ENCODE measurements at regions not wholly inside any gene's neighbourhood (a gene's known extent, or its start where the extent isn't known, plus 50 kb on each side); places are given as distances from the start of the nearest gene placed in this dataset.
"Not testable (repeated sequence)": the region's sequence is repeated elsewhere in the genome, so short reads cannot be mapped to it uniquely, and the experiment has no call there.

GRCh38 chrX:125108921-125109320 lies 210.8 kb upstream of the TEX13C start:
- TF ChIP-seq, protein P1, sequence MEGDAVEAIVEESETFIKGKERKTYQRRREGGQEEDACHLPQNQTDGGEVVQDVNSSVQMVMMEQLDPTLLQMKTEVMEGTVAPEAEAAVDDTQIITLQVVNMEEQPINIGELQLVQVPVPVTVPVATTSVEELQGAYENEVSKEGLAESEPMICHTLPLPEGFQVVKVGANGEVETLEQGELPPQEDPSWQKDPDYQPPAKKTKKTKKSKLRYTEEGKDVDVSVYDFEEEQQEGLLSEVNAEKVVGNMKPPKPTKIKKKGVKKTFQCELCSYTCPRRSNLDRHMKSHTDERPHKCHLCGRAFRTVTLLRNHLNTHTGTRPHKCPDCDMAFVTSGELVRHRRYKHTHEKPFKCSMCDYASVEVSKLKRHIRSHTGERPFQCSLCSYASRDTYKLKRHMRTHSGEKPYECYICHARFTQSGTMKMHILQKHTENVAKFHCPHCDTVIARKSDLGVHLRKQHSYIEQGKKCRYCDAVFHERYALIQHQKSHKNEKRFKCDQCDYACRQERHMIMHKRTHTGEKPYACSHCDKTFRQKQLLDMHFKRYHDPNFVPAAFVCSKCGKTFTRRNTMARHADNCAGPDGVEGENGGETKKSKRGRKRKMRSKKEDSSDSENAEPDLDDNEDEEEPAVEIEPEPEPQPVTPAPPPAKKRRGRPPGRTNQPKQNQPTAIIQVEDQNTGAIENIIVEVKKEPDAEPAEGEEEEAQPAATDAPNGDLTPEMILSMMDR (conservative IDR thresholded peaks at IDR 0.05), result no peak
- no peak overlapping the region for H3K27ac ChIP-seq

DNA sequence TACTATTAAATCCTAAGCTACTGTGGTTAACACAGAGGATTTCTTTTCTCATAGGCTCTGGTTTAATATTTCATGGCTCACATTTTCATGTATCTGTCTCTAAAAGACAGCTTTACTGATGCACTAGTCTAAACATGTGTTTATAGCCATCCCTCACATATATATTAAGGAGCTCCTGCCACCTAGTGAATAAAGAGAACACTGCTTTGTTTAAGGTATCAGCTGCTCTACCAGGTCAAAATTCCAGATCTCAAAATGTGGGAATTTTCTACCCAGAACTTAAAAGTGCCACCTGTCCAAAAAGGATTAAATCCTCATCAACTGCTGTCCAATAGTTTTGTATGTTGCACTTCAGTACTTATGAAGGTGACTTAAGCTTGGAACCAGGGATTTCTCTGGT lies 188.5 kb upstream of the TEX13C start:
- no peak overlapping the region for H3K27ac ChIP-seq
- TF ChIP-seq, protein P1 (conservative IDR thresholded peaks at IDR 0.05), result peak; percentile 37

DNA sequence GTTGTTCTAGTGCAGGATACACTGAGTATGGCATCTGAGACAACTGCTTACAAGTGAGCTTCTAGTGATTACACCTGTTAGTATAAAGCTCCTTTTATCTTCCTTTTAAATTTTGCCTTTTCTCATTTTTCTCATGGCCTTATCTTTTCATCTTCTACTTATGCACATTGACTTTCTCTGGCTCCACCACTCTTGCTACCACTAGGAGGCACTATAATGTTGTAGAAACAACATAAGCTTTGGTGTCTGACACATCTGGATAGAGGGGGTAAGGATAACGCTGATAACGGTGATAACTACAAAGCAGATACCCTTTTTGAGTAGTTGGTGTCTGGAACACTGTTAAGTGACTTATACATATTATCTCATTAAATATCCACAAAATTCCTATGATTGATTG lies 187.4 kb upstream of the TEX13C start:
- H3K27ac ChIP-seq, result no peak overlapping the region
- TF ChIP-seq, protein P1 (conservative IDR thresholded peaks at IDR 0.05), result no peak

DNA sequence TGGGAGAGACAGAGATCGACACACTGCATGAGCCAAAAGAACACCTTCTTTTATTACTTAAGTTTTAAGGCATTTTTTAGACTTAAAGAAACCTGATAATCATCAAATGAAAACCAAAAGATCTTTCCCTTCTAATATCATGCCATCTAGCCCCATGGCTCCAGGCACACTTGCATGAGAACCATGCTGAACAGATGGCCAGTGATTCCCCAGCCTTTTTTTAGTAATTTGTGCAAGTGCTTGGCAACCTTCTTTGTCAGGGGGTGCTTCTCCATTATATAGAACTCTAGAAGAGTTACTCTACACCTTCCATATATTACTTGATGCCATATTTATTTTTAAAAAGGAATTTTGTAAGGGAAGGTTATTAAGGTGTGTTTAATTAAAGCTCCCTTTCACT lies 182.2 kb upstream of the TEX13C start:
- no peak overlapping the region for H3K27ac ChIP-seq
- TF ChIP-seq, protein P1 (conservative IDR thresholded peaks at IDR 0.05), result no peak

GRCh38 chrX:125150231-125150630 lies 169.4 kb upstream of the TEX13C start:
- TF ChIP-seq, protein P1 (conservative IDR thresholded peaks at IDR 0.05), result no peak
- no peak overlapping the region for H3K27ac ChIP-seq

DNA sequence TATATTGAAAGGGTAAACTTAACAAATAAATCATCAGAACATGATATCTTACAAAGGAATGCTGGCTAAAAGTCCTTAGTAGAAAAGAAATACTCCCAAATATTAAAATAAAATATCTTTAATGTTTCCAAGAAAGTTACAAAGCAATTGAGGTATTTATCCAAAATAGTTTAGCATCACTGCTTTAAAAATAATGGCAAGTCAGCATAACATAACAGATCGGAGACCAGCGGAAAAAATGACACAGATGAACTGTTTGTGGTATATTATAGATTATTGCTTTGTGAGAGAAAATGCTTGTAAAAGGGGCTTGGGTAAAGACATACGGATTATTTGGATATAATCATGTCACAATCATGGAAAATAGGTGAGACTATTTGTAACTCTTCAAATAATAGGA lies 168.5 kb upstream of the TEX13C start:
- no peak overlapping the region for H3K27ac ChIP-seq
- TF ChIP-seq, protein P1 (conservative IDR thresholded peaks at IDR 0.05), result no peak

- TF ChIP-seq, protein P1 (conservative IDR thresholded peaks at IDR 0.05), result no peak
- no peak overlapping the region for H3K27ac ChIP-seq
Observed at GRCh38 chrX:125152011-125152410, 167.7 kb upstream of the TEX13C start.

GRCh38 chrX:125153621-125154020 lies 166.1 kb upstream of the TEX13C start:
- TF ChIP-seq, protein P1 (conservative IDR thresholded peaks at IDR 0.05), result no peak

DNA sequence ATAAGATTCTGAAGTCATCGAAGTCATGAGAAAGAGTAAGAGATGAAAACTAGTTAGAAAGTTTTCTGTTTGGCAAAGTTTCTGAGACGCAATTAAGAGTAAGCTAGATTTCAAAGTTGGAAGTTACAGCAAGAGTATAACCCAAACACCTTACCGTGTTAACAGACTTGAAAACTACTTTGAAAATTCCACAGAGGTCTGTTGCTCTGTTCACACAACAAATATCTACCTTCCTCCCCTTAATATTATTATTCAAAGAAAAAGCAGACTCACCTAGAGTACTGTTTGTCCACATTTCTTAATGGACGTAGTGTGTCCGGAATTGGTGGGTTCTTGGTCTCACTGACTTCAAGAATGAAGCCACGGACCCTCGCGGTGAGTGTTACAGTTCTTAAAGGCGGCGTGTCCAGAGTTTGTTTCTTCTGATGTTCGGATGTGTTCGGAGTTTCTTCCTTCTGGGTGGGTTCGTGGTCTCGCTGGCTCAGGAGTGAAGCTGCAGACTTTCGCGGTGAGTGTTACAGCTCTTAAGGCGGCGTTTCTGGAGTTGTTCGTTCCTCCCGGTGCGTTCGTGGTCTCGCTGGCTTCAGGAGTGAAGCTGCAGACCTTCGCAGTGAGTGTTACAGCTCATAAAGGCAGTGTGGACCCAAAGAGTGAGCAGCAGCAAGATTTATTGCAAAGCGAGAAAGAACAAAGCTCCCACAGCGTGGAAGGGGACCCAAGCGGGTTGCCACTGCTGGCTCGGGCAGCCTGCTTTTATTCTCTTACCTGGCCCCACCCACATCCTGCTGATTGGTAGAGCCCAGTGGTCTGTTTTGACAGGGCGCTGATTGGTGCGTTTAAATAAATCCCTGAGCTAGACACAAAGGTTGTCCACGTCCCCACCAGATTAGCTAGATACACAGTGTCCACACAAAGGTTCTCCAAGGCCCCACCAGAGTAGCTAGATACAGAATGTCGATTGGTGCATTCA lies 165.1 kb upstream of the TEX13C start:
- not testable (repeated sequence) for H3K27ac ChIP-seq

More at GRCh38 chrX:125153621-125154020, 166.1 kb upstream of the TEX13C start:
- no peak overlapping the region for H3K27ac ChIP-seq

GRCh38 chrX:125155296-125156033 lies 164.2 kb upstream of the TEX13C start:
- H3K27ac ChIP-seq, result not testable (repeated sequence)

Data from VCaP (cell line).